RPMI8226 (cell line): ENCODE measurements at regions not wholly inside any gene's neighbourhood (a gene's known extent, or its start where the extent isn't known, plus 50 kb on each side); places are given as distances from the start of the nearest gene placed in this dataset.
A peak's percentile ranks its signal among the peaks of the same experiment; 100 is the strongest.

Experiments used
- DNase-seq: peaks from one replicate; pipeline ENCODE4 v3.0.0-alpha.2; 2015

- no peak for DNase-seq
These were observed 79.9 kb upstream of the CPEB4 start for GRCh38 chr5:173808079-173808808.

DNA sequence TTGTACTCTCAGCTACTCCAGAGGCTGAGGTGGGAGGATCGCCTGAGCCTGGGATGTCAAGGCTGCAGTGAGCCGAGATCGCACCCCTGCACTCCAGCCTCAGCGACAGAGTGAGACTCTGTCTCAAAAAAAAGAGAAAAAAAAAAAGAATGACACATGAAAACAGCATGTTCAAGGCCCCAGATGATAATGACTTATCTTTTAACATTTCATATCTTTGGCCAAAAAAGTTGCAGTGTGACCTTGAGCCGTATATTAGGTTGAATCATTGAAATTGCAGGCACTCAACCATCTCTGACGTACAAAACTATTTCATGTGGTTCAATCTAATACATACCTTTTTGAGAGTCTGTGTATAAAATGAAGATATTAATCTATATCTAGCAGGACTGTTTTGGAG, 79.1 kb upstream of the CPEB4 start:
- DNase-seq, result no peak

GRCh38 chr5:173812811-173813550, 75.2 kb upstream of the CPEB4 start:
- no peak for DNase-seq

DNA sequence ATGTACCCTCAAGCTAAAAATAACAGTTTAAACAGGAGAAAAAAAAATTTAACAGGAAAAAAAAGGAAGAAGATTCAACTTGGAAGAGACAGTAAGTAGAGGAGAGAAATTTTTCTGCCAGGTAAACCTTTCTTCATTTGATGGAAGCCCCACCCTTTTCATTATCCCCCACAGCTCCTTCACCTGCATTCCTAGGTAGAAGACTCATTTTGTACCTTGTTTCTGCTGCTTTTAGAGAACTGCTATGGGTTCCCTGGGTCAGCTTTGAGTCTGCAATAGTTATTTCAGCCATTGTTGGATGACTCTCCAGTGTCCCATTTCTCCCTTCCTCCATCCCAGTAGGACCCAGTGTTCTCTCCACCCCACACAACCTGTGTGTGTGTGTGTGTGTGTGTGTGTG, 74.1 kb upstream of the CPEB4 start:
- DNase-seq, result no peak

DNA sequence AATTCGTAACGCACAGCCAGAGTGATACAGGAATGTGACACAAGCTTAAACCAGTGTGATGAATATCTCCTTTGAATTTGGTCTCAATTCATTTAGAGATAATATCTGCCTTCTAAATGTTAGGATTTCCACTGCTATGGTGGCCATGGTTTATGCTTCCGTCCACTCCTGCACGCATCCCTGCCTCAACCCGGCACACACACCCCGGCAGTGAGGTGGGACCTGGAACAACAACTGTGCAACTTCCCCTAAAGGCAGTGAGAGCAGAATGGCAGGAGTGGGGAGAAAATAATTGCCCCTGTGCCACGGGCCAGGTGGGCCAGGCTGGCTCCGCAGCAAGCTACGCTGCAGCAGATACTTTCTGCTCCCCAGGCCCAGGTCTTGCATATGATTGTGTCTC, 72.6 kb upstream of the CPEB4 start:
- no peak for DNase-seq

DNA sequence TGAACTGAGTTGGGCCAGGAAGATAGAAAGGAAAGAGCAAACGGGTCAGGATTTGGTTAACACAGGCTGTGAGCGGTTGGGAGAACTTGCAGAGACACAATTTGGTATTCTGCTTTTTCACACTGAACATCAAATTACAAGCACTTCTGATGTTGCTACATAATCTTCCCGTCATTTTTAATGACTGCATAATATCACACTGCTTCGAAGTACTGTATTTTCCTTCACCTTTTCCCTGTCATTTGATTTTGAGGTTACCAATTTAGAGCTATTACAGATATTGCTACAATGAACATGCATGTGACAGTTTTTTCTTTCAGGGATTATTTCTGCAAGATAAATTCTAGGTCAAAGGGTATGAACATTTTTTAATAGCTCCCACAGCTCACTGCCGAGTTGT, 71.4 kb upstream of the CPEB4 start:
- no peak for DNase-seq

DNA sequence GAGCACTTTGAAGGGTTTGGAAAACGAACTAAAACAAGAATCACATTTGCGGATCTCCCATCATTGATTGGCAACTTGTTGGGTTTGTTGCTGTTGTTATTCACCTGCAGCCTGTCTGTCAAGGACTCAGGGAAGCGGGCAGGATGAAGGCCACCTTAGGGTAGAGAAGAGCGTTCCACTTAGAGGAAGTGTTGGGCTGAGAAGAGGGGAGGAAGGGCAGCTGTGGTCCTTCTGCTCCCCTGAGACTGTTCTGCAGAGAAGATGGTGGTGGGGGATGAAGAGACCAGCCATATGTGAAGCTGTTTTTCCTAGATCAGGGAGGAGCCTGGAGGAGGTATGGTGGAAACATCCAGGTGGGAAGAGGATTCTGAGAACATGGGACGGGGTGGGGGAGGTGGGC, 70.6 kb upstream of the CPEB4 start:
- no peak for DNase-seq

- DNase-seq, result no peak
These were observed 68.6 kb upstream of the CPEB4 start for GRCh38 chr5:173819521-173819920.

GRCh38 chr5:173823274-173823644, 64.9 kb upstream of the CPEB4 start:
- no peak for DNase-seq

GRCh38 chr5:173823721-173824567, 64.2 kb upstream of the CPEB4 start:
- peak; percentile 40 for DNase-seq

DNA sequence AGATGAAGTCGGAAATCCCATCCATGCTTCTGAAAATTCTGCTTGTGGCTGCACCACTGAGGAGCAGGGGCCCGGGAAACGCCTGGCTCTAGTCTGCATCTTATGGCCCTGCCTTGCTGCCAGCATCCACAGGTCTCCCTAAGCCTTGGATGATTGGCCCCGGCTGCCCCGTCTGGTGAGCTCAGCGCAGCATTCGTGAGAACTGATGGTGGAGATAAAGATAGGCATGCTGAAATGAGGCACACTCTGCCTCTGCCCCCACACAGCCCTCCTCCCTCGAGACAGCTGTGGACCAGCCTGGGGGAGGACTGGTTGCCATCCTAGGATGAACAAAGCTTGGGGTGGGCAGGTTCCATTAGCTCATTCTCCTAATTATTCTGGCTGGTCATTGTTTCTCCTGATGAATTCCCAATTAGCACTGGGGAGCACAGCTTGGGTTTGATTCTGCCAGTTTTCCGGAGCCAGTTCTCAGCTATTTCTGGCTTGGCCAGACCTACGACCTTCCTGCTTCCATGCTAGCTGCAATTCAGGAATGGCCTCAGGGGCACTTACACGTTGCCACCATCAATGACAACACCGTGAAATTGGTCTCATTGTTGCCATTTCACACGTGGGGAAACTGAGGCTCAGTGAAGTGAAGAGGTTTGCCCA, 62.8 kb upstream of the CPEB4 start:
- DNase-seq, result no peak

- no peak for DNase-seq
These were observed 62.1 kb upstream of the CPEB4 start for GRCh38 chr5:173826086-173826427.

DNA sequence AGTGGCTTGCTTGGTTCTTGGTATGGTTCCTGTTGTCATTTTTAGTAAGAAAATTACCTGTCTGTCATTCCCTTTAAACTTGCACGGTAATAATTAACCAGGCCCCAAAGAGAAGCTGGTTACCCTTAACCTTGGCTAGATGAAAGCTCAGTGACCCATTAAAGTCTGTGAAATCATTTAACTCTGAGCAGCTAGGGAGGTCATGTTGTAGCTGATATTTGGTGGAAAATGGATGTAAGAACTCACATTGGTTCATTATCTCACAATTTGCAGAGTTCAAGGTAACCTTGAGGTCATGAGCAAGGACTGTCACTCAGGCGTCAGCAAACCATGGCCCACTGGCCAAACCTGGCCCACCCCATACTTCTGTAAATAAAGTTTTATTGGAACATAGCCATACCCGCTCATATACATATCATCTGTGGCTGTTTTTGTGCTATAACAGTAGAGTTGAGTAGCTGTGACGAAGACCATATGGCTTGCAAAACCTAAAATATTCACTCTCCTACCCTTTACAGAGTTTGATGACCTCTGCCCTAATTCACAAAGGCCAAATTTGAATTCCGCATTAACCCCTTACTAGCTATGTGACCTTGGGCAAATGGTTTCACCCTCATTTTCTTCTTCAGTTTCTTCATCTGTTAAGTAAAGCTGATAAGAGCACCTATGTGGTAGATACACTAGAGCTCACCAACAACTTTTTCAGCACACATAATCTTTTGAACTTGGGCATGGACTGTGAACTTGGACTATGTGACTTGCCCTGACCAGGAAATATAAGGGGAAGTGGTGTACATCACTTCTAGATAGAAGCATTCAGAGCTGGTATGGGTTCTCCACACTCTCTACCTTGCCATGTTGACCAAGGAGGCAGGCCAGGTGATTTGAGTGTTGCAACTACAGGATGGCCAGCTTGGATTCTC, 61.5 kb upstream of the CPEB4 start:
- DNase-seq, result no peak

GRCh38 chr5:173828952-173829351, 59.2 kb upstream of the CPEB4 start:
- peak; percentile 53 for DNase-seq

DNA sequence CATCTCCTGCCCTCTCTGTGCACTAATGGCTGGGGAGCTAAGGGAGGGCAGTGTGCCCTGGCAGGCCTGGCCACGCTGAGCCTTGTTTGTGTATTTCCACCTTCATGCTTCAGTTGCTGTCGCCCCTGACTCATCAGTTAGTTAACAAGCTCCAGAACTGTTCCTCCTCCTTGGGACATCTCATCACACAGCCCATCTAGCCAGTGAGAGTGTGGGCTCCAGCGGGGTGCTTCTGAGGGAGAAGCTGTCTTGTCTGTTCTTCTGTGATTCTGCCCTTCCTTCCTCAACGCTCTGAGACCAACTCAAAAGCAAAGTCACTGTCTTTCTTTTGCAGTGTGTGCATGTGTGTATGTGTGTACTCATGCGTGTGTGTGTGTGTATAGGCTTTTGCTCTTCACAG, 58.3 kb upstream of the CPEB4 start:
- no peak for DNase-seq

DNA sequence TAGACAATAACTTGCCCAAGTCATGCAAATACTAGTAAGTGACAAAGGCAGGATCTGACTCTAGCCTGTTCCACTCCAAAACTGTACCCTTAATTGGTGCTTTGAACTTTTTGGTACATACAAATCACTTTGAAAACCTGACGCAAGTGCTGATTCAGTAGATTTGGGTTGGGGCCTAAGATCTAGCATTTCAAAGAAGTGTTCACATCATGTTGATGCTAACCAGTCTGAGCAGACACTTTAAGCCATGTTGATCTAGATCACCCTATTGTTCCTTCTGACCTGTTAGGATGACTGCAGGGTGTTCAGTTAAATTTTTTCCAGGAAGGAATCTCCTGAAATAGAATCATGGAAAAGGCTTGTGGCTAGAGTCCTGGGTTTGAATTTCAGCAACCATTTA, 57.7 kb upstream of the CPEB4 start:
- no peak for DNase-seq

GRCh38 chr5:173831196-173831914, 56.8 kb upstream of the CPEB4 start:
- DNase-seq, result no peak

DNA sequence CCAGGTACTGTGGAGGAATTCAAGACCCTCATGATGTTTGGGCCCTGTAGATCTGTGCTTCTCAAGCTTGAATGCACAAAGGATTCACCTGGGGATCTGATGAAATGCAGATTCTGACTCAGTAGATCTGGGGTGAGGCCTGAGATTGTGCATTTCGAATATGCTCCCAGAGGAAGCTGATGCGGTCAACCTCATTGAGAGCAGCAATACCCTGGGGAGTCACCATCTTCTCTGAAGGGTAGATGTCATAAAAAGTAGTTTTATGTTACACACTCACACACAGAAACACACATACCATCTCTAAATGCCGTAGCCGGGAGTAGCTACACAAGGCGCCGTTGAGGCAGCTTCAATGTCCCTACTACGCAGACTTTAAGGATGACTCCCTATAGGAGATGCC, 55.8 kb upstream of the CPEB4 start:
- no peak for DNase-seq

DNA sequence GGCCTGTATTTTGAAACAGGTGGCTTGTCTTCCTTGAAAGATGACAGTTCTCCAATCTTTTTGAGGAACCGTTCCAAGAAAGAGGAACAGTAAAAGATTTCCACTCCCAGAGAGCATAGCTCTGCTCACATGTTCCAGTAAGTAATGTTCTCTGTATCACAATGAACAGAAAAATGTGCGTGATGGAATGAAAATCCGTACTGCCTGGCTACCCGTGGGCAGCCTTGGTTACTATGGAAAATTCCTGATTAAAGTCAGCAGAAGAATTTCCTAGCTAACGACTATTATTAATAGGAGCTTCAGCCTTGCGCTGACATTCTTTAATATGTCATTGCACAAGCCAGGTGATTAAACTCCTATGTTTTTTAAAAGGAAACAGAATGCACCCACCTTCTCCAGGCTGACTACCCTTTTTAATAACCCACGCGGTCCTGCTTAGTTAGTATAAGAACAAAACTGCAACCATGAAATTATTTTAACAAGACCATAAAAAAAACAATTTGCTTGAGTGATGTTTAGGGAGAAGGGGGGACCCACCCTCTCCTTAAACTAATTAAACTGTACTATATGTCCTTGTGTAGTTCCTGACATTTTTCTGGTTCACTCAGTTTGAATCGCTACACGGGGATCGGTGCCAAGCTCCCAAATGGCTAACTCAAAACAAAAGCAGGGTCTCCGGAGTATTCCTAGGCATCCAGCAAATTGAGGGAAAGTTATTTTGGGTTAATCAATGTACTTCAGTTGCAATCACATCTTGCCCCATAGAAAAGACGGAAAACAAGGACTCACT, 54.8 kb upstream of the CPEB4 start:
- no peak for DNase-seq

GRCh38 chr5:173834071-173834771, 53.9 kb upstream of the CPEB4 start:
- no peak for DNase-seq
